ENCODE measurements at regions not wholly inside any gene's neighbourhood (a gene's known extent, or its start where the extent isn't known, plus 50 kb on each side); places are given as distances from the start of the nearest gene placed in this dataset.

GRCh38 chr20:40630713-40631112, 58.3 kb downstream of the MAFB start:
- CTCF ChIA-PET (ENCODE audit: partially characterized antibody): interaction anchor here (0.9 kb wide), 1 partner anchor 21 kb away, joined by 4 read pairs; no protein-coding TSS in a partner anchor
- H3K23ac ChIP-seq (ENCODE audit: insufficient read length): no peak overlapping the region
- POLR2A ChIA-PET (ENCODE audit: partially characterized antibody): no interaction called here
- H3K9me3 ChIP-seq (ENCODE audit: insufficient read depth in 2 of 2, low read depth in 1 of 2, low read length in 1 of 2): no peaks in the 10 kb centered on the region
- H3K9ac ChIP-seq (replicated peaks in 1 of 4; ENCODE audit: extremely low read depth in 1 of 4, low read depth in 3 of 4, low read length in 3 of 4): no peak overlapping the region
- WGBS, 2 experiments (ENCODE audit: extremely low coverage in 1 of 2, insufficient coverage in 1 of 2, insufficient read length in 1 of 2, insufficient replicate concordance in 2 of 2, low coverage in 1 of 2, low lambda C conversion rate in 2 of 2, missing lambda C conversion rate in 1 of 2): 94% methylated on average over 3 of the region's 3 CpGs; no CpG with 5 or more reads in 1 of the 2 experiments
- H4K91ac ChIP-seq (replicated peaks; ENCODE audit: insufficient read length, low read length): no peak overlapping the region
- no peak overlapping the region for H2BK12ac ChIP-seq (ENCODE audit: low read depth, low read length)
- H3K27me3 ChIP-seq (replicated peaks in 1 of 4; ENCODE audit: control insufficient read depth in 3 of 4, extremely low read depth in 1 of 4, insufficient read depth in 3 of 4, low read length in 3 of 4): no peaks in the 10 kb centered on the region
- H3K36me3 ChIP-seq (ENCODE audit: control insufficient read depth in 2 of 4, insufficient read depth in 4 of 4, low read length in 3 of 4): no peaks in the 10 kb centered on the region
- no peak overlapping the region for H3K4ac ChIP-seq (replicated peaks; ENCODE audit: insufficient read length, low read depth, low read length)
- H3K4me2 ChIP-seq (ENCODE audit: insufficient read depth in 1 of 2, low read depth in 2 of 2, low read length in 2 of 2): no peak overlapping the region
- no peaks in the 10 kb centered on the region for H3K79me1 ChIP-seq (ENCODE audit: low read depth, low read length)
- H2BK15ac ChIP-seq (ENCODE audit: low read length): no peak overlapping the region
- H3K56ac ChIP-seq (replicated peaks; ENCODE audit: insufficient read length, low read depth, low read length): no peak overlapping the region
- no peak overlapping the region for H3K18ac ChIP-seq (ENCODE audit: extremely low read depth, low read length)
- H4K20me1 ChIP-seq (replicated peaks in 1 of 2; ENCODE audit: control insufficient read depth in 1 of 2, insufficient read depth in 2 of 2, low read length in 2 of 2): no peaks in the 10 kb centered on the region
- H2BK20ac ChIP-seq (ENCODE audit: low read length): no peak overlapping the region; the same call in 1 of the 2 replicates
- H3K23me2 ChIP-seq (ENCODE audit: low read depth, low read length): no peaks in the 10 kb centered on the region
- no peak overlapping the region for H4K8ac ChIP-seq (ENCODE audit: extremely low read depth, insufficient read depth, low read length)
- H4K5ac ChIP-seq (ENCODE audit: insufficient read length, low read depth, low read length): no peak overlapping the region
- no peak overlapping the region for H2AFZ ChIP-seq (ENCODE audit: low read length)
- no peak overlapping the region for H2BK120ac ChIP-seq (replicated peaks; ENCODE audit: low read depth, low read length)
- H3K27ac ChIP-seq (ENCODE audit: low read depth, low read length): no peak overlapping the region
- no peak overlapping the region for H2AK5ac ChIP-seq (ENCODE audit: low read depth, low read length)
- H2BK5ac ChIP-seq (ENCODE audit: low read depth, low read length): no peak overlapping the region
- FAIRE-seq (no peak), DNase-seq (ENCODE audit: low read depth in 1 of 2, low spot score in 2 of 2) (no peak)
- H3K79me2 ChIP-seq (ENCODE audit: control insufficient read depth in 1 of 2, insufficient read depth in 2 of 2, low read length in 2 of 2): no peaks in the 10 kb centered on the region
- 0 out of 7 replicates have a peak, but pooled peaks cover 0 to 2% (median 0%) of the 10 kb centered on the region in 4 experiments for H3K4me1 ChIP-seq (replicated peaks in 1 of 4; ENCODE audit: control insufficient read depth in 3 of 4, insufficient read depth in 4 of 4, low read length in 3 of 4)
- H3K14ac ChIP-seq (ENCODE audit: insufficient read length): no peak overlapping the region
- TF ChIP-seq RNF2 (IDR thresholded peaks at IDR 0.05; ENCODE audit: borderline replicate concordance, low read depth, low read length, missing control alignments, poor library complexity, severe bottlenecking) (no peak), GTF2F1 (IDR thresholded peaks at IDR 0.05; ENCODE audit: borderline replicate concordance, low read depth, low read length) (no peak), CTCF (IDR thresholded peaks at IDR 0.05; ENCODE audit: control extremely low read depth in 1 of 3, insufficient read depth in 1 of 3, low read depth in 1 of 3, low read length in 3 of 3) (no peak), CEBPB (IDR thresholded peaks at IDR 0.05; ENCODE audit: low read depth, low read length) (no peak), YY1 (IDR thresholded peaks at IDR 0.05; ENCODE audit: low read depth, low read length) (no peak), JUN (IDR thresholded peaks at IDR 0.05; ENCODE audit: low read depth, low read length) (no peak), CTBP2 (IDR thresholded peaks at IDR 0.05; ENCODE audit: borderline replicate concordance, insufficient read depth, insufficient read length, low read length) (no peak), BCL11A (IDR thresholded peaks at IDR 0.05; ENCODE audit: low read depth in 2 of 2, low read length in 2 of 2) (no peak), POU5F1 (IDR thresholded peaks at IDR 0.05; ENCODE audit: low read depth, low read length) (no peak), PHF8 (conservative IDR thresholded peaks at IDR 0.05; ENCODE audit: low read depth, low read length) (no peak)
- no peak overlapping the region for H3K4me3 ChIP-seq (ENCODE audit: extremely low read depth in 1 of 4, insufficient read depth in 2 of 4, low read depth in 3 of 4, low read length in 4 of 4)
